ENCODE measurements at regions not wholly inside any gene's neighbourhood (a gene's known extent, or its start where the extent isn't known, plus 50 kb on each side); places are given as distances from the start of the nearest gene placed in this dataset.

GRCh38 chr7:115479448-115479847, 551.1 kb downstream of the TFEC start:
- no peak overlapping the region for H2AK5ac ChIP-seq (ENCODE audit: low read depth, low read length)
- H3K27ac ChIP-seq (ENCODE audit: insufficient read depth, low read length) = no peak overlapping the region
- no peak overlapping the region for H3K4ac ChIP-seq (ENCODE audit: low read depth, low read length)
- no peak overlapping the region for H2AK9ac ChIP-seq (replicated peaks; ENCODE audit: low read depth, low read length, poor library complexity)
- no peak for ATAC-seq (ENCODE audit: low read depth)
- H3K56ac ChIP-seq (ENCODE audit: extremely low read depth, insufficient read depth, low read length) = no peak overlapping the region
- no peak overlapping the region for H2BK5ac ChIP-seq (ENCODE audit: low read depth, low read length, poor library complexity, severe bottlenecking)
- H2BK20ac ChIP-seq (ENCODE audit: low read depth, low read length) = no peak overlapping the region
- TF ChIP-seq USF2 (IDR thresholded peaks at IDR 0.05; ENCODE audit: low read depth, low read length) (no peak), MAFK (IDR thresholded peaks at IDR 0.05; ENCODE audit: low read depth, low read length) (no peak), RCOR1 (IDR thresholded peaks at IDR 0.05; ENCODE audit: insufficient replicate concordance, low read length) (no peak), POLR2A (IDR thresholded peaks at IDR 0.05; ENCODE audit: low read depth, low read length) (no peak), RAD21 (IDR thresholded peaks at IDR 0.05; ENCODE audit: low read length) (no peak), SMC3 (IDR thresholded peaks at IDR 0.05; ENCODE audit: low read depth, low read length) (no peak), MXI1 (IDR thresholded peaks at IDR 0.05; ENCODE audit: borderline replicate concordance, low read depth, low read length) (no peak), CTCF (conservative IDR thresholded peaks at IDR 0.05; ENCODE audit: low read depth, low read length) (no peak), FOS (IDR thresholded peaks at IDR 0.05; ENCODE audit: low read depth, low read length) (no peak), CEBPB (IDR thresholded peaks at IDR 0.05; ENCODE audit: low read depth, low read length) (no peak)
- no peak overlapping the region for H3K4me2 ChIP-seq (ENCODE audit: low read depth, low read length)
- intact Hi-C loops (cut with micrococcal nuclease) = loop anchor here (10.0 kb wide), 1 partner anchor 615 kb away; no protein-coding TSS in a partner anchor
- H2BK15ac ChIP-seq (ENCODE audit: low read depth, low read length) = no peak overlapping the region
- H4K8ac ChIP-seq (ENCODE audit: low read depth in 2 of 2, low read length in 2 of 2) = no peak overlapping the region
- no peaks in the 10 kb centered on the region for H3K4me1 ChIP-seq (ENCODE audit: control insufficient read depth, insufficient read depth, low read length)
- H3K23ac ChIP-seq (ENCODE audit: low read depth, low read length) = no peak overlapping the region
- ChIA-PET POLR2A (ENCODE audit: unreplicated experiment) (no interaction called here), CTCF (no interaction called here)
- H3K36me3 ChIP-seq (ENCODE audit: control insufficient read depth, insufficient read depth, low read length) = no peaks in the 10 kb centered on the region
- no peaks in the 10 kb centered on the region for H3K9me3 ChIP-seq (ENCODE audit: control insufficient read depth, insufficient read depth, low read length)
- H4K5ac ChIP-seq (ENCODE audit: low read depth, low read length) = no peak overlapping the region
- H3K9ac ChIP-seq (ENCODE audit: low read depth, low read length) = no peak overlapping the region
- DNase-seq = no peak
- H3K14ac ChIP-seq (replicated peaks; ENCODE audit: low read depth, low read length) = no peak overlapping the region
- H3K9me1 ChIP-seq (ENCODE audit: insufficient read depth, low read length) = no peaks in the 10 kb centered on the region
- no peaks in the 10 kb centered on the region for H3K79me1 ChIP-seq (ENCODE audit: low read depth in 1 of 2, low read length in 2 of 2)
- H4K91ac ChIP-seq (ENCODE audit: insufficient read depth, low read depth, low read length) = no peak overlapping the region
- H2BK120ac ChIP-seq (ENCODE audit: low read depth, low read length) = no peak overlapping the region
- no peaks in the 10 kb centered on the region for H3K27me3 ChIP-seq (ENCODE audit: control insufficient read depth, insufficient read depth, low read length)
- dilution Hi-C loops (cut with HindIII; ENCODE audit: low sequenced_read_pairs, unreplicated experiment) = no loop called here
- no peak overlapping the region for H2AFZ ChIP-seq (replicated peaks; ENCODE audit: low read length, poor library complexity)
- BruUV-seq (replicated peaks) = no TSS peak
- in situ Hi-C loops (cut with MboI; ENCODE audit: low sequenced_read_pairs) = no loop called here
- H4K20me1 ChIP-seq (ENCODE audit: insufficient read depth, low read length) = no peaks in the 10 kb centered on the region
- 100% methylated on average over 1 of the region's 1 CpG; no CpG with 5 or more reads in 1 of the 2 experiments for WGBS, 2 experiments (ENCODE audit: extremely low coverage in 2 of 2, insufficient read length in 1 of 2)
- H3K4me3 ChIP-seq (ENCODE audit: insufficient read depth, low read depth, low read length) = no peak overlapping the region
- H3K18ac ChIP-seq (ENCODE audit: low read depth, low read length) = no peak overlapping the region
